ENCODE measurements at regions not wholly inside any gene's neighbourhood (a gene's known extent, or its start where the extent isn't known, plus 50 kb on each side); places are given as distances from the start of the nearest gene placed in this dataset.

DNA sequence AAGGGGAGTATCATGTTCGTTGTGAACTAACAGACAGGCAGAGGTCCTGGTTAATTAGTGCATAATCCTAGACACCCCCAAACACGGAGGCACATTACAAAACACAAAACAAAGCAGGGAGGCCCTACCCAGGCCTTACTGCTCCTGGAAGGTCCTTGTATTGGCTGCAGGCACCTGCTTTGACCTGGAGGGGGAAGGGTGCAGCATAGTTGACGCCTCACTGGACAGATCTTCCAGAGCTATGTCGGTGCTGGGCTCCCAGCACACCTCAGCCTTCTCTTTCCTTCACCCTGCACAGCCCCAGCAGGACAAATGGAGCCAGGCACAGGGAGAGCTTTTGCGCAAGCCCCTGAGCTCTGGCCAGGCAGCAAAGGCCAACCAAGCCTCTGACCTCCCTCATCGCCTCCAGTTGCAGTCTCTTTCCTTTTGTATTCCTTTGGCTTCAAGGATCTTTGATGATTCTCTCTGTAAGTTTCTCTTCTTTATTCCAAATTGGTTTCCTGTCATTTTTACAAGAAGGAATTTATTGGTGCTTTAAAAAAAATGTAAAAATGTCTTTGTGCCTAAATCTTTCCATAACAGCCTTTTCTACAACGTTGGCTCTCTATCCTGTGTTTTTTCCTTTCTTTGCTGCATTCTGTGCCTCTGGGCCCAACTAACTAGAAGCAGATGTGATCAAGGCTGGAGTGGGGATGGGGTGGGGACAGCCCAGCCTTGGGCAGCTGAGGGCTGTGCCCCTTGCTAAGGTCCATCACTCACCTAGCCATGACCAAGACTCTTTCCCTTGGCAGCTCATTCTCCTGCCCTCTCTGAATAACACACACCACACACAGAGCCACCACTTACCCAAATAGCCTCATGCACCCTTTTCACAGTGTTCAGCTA, 317.1 kb upstream of the NPVF start:
- TF ChIP-seq, protein P1, sequence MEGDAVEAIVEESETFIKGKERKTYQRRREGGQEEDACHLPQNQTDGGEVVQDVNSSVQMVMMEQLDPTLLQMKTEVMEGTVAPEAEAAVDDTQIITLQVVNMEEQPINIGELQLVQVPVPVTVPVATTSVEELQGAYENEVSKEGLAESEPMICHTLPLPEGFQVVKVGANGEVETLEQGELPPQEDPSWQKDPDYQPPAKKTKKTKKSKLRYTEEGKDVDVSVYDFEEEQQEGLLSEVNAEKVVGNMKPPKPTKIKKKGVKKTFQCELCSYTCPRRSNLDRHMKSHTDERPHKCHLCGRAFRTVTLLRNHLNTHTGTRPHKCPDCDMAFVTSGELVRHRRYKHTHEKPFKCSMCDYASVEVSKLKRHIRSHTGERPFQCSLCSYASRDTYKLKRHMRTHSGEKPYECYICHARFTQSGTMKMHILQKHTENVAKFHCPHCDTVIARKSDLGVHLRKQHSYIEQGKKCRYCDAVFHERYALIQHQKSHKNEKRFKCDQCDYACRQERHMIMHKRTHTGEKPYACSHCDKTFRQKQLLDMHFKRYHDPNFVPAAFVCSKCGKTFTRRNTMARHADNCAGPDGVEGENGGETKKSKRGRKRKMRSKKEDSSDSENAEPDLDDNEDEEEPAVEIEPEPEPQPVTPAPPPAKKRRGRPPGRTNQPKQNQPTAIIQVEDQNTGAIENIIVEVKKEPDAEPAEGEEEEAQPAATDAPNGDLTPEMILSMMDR (IDR thresholded peaks at IDR 0.05; ENCODE audit: insufficient read depth, missing control alignments), result no peak
- DNase-seq (ENCODE audit: insufficient read length, low spot score) (no peak), FAIRE-seq (no peak)

DNA sequence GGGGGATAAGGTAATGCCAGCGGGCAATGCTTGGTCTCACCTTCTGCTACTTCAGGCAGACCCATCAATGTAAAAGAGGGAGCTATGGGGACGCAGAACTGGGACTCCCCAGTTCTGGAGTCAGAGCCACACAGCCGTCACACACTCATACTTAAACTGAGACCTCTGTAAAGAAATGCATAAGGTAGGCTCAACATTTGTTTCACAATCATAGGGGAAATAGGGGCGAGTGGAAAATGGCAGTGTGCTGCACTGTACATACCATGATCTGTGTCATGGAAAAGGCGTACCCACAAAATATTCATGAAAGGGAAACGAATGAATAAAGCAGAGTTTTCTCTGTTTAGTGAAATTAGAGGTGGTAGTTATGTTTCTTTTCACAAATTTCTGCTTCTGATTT, 318.0 kb upstream of the NPVF start:
- TF ChIP-seq, protein P1 (IDR thresholded peaks at IDR 0.05; ENCODE audit: insufficient read depth, missing control alignments), result no peak
- no peak for FAIRE-seq
- no peak for DNase-seq (ENCODE audit: insufficient read length, low spot score)

- TF ChIP-seq, protein P1 (IDR thresholded peaks at IDR 0.05; ENCODE audit: insufficient read depth, missing control alignments), result no peak
- FAIRE-seq (no peak), DNase-seq (ENCODE audit: insufficient read length, low spot score) (no peak)
Measured at GRCh38 chr7:25549271-25549921, 321.1 kb upstream of the NPVF start.

DNA sequence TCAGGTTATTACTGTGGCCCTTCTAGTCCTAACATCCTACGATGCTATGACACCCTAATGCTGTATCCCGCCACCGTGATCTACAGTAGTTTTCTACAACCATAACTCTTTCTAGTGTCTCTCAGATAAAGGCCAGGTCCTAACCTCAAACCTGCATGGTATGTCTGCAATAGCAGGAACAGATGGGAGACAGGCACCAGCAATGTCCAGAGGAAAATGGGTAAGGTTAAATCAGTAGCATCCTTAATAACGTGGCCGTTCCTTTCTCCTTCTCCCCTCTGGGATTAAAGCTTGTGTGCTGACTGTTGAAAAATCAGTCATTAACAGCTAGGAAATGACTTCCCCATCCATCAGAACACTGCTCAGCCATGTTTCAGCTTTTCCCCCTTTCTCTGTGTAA, 321.9 kb upstream of the NPVF start:
- no peak for DNase-seq (ENCODE audit: insufficient read length, low spot score)
- FAIRE-seq, result no peak
- TF ChIP-seq, protein P1 (IDR thresholded peaks at IDR 0.05; ENCODE audit: insufficient read depth, missing control alignments), result no peak

DNA sequence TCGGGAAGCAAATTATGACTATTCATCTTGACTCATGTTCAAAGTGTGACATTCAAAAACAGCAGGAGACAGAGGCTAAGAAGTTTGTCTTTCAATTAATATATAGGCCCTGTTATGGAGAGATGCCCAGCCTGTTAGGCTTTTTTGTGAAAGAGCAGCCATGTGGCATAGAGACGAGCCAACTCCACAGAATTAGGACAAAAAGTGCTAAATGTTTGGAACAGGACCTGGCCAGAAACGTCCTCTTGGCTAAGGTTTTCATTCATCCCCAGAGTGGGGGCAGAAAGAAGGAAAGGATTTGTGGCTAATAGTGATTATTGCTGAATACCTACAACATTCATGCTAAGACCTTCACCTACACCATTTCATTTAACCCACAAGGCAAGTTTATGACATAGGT, 324.7 kb upstream of the NPVF start:
- TF ChIP-seq, protein P1 (IDR thresholded peaks at IDR 0.05; ENCODE audit: insufficient read depth, missing control alignments), result no peak
- FAIRE-seq (no peak), DNase-seq (ENCODE audit: insufficient read length, low spot score) (no peak)

DNA sequence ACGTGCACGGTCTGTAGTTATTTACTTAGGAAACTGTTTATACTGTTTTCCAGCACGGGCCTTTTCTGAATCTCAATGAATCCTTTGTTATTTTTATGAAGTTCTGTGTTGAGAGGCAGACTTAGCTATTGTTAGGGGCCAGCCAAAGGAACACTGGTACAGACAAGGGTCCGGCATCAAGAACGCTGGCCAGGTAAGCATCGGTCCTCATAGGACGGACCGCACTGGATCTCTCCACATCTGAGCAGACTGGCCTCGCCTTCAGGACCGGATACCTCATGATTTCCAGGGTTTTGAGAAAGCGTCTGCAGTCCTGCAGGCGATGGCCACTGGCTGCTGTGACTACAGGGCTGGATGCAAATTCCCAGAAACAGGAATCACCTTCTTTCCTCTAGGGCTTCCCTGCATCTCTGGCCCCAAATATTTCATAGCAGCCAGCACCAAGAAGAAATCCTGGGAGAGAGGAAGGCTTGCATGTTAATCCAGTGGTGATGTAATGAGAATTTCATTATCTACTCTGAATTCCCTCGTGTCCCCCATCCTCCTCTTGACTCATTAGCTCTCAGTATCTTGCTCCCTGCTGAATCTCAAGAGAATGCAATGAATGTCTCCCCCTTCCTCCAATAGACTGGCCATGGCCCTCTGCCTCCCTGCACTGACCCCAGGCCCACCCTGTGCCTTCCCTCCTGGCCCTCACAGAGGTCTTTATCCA, 325.4 kb upstream of the NPVF start:
- TF ChIP-seq, protein P1 (IDR thresholded peaks at IDR 0.05; ENCODE audit: insufficient read depth, missing control alignments), result no peak
- no peak for DNase-seq (ENCODE audit: insufficient read length, low spot score)
- no peak for FAIRE-seq

Measured in D721Med (cell line).